Fibroblast of peridontal ligament (primary cell): ENCODE measurements at regions not wholly inside any gene's neighbourhood (a gene's known extent, or its start where the extent isn't known, plus 50 kb on each side); places are given as distances from the start of the nearest gene placed in this dataset.

Experiments
- DNase-seq: peaks from one replicate; pipeline ENCODE4 v3.0.0-alpha.2; 2010; ENCODE audit errors: extremely low read depth

GRCh38 chr13:38606699-38607535 is 80.0 kb upstream of the FREM2 start:
- peak; percentile 49 for DNase-seq

- no peak for DNase-seq
Measured at GRCh38 chr13:38617936-38618335, 68.9 kb upstream of the FREM2 start.

- DNase-seq: no peak
Measured at GRCh38 chr13:38618336-38618735, 68.5 kb upstream of the FREM2 start.

- DNase-seq: no peak
Measured at GRCh38 chr13:38618881-38619280, 68.0 kb upstream of the FREM2 start.

- no peak for DNase-seq
Measured at GRCh38 chr13:38620876-38621275, 66.0 kb upstream of the FREM2 start.

GRCh38 chr13:38624822-38625221 is 62.1 kb upstream of the FREM2 start:
- no peak for DNase-seq

GRCh38 chr13:38628554-38628953 is 58.3 kb upstream of the FREM2 start:
- DNase-seq: peak; percentile 15

- peak; percentile 98 for DNase-seq
Measured at GRCh38 chr13:38630780-38631179, 56.1 kb upstream of the FREM2 start.

GRCh38 chr13:38635030-38635429 is 51.8 kb upstream of the FREM2 start:
- no peak for DNase-seq

GRCh38 chr13:38636073-38636472 is 50.8 kb upstream of the FREM2 start:
- DNase-seq: no peak

GRCh38 chr13:38636761-38637160 is 50.1 kb upstream of the FREM2 start:
- no peak for DNase-seq
